ENCODE measurements at regions not wholly inside any gene's neighbourhood (a gene's known extent, or its start where the extent isn't known, plus 50 kb on each side); places are given as distances from the start of the nearest gene placed in this dataset.

GRCh38 chr9:108534741-108535140 lies 321.0 kb downstream of the ACTL7B start:
- Histone ChIP-seq H2BK120ac (ENCODE audit: low read depth, low read length, poor library complexity, severe bottlenecking) (no peak overlapping the region), H3K27me3 (ENCODE audit: insufficient read depth, low read length) (no peaks in the 10 kb centered on the region), H3K4me2 (ENCODE audit: insufficient read depth, insufficient read length, low read length) (no peak overlapping the region), H3T11ph (ENCODE audit: low read length) (no peak overlapping the region), H3K4ac (ENCODE audit: low read depth, low read length) (no peak overlapping the region), H2AK5ac (ENCODE audit: insufficient read length, low read length) (no peak overlapping the region), H3K14ac (ENCODE audit: insufficient read depth, low read length) (no peak overlapping the region; the same call in 1 of the 2 replicates), H3K79me1 (ENCODE audit: insufficient read depth, low read depth, low read length, poor library complexity, severe bottlenecking) (no peaks in the 10 kb centered on the region), H4K91ac (ENCODE audit: insufficient read length, low read depth, low read length) (no peak overlapping the region), H3K23me2 (ENCODE audit: insufficient read length, low read depth, low read length, poor library complexity, severe bottlenecking) (no peaks in the 10 kb centered on the region), H2AFZ (ENCODE audit: low read length) (no peak overlapping the region), H3K23ac (ENCODE audit: insufficient read length, low read depth, low read length) (no peak overlapping the region), H2BK5ac (ENCODE audit: insufficient read length, low read length) (no peak overlapping the region), H3K9me3 (ENCODE audit: control insufficient read depth, low read depth, low read length) (no peaks in the 10 kb centered on the region), H2BK15ac (ENCODE audit: low read depth, low read length) (no peak overlapping the region), H2BK12ac (ENCODE audit: insufficient read length, low read depth, low read length) (no peak overlapping the region), H3K79me2 (ENCODE audit: insufficient read depth, low read length) (no peaks in the 10 kb centered on the region), H4K5ac (ENCODE audit: insufficient read length, low read depth, low read length) (no peak overlapping the region), H3K18ac (ENCODE audit: insufficient read length, low read depth, low read length) (no peak overlapping the region), H3K4me1 (ENCODE audit: insufficient read depth, low read length) (no peaks in the 10 kb centered on the region), H2BK20ac (ENCODE audit: low read depth, low read length, poor library complexity, severe bottlenecking) (no peak overlapping the region), H4K8ac (replicated peaks; ENCODE audit: insufficient read length, low read depth, low read length) (no peak overlapping the region), H3K9ac (ENCODE audit: extremely low read depth, insufficient read length, low read length) (no peak overlapping the region), H4K20me1 (ENCODE audit: control insufficient read depth, insufficient read depth, insufficient read length) (no peaks in the 10 kb centered on the region), H3K27ac (ENCODE audit: insufficient read length, low read depth, low read length) (no peak overlapping the region), H3K56ac (ENCODE audit: insufficient read length, low read depth, low read length) (no peak overlapping the region)
- Mint-ChIP-seq H3K36me3 (ENCODE audit: insufficient read depth in 1 of 3, low read depth in 3 of 3) (no peaks in the 10 kb centered on the region), H3K4me1 (no peaks in the 10 kb centered on the region), H3K27me3 (ENCODE audit: low read depth) (peaks cover 4% of the 10 kb centered on the region; the same call in 1 of the 2 replicates), H3K4me3 (no peak overlapping the region), H3K9me3 (peaks cover 0 to 3% of the 10 kb centered on the region in 2 experiments; a peak in 2 of 5 replicates), H3K27ac (no peak overlapping the region)
- no peak for DNase-seq
- TF ChIP-seq, protein P1, sequence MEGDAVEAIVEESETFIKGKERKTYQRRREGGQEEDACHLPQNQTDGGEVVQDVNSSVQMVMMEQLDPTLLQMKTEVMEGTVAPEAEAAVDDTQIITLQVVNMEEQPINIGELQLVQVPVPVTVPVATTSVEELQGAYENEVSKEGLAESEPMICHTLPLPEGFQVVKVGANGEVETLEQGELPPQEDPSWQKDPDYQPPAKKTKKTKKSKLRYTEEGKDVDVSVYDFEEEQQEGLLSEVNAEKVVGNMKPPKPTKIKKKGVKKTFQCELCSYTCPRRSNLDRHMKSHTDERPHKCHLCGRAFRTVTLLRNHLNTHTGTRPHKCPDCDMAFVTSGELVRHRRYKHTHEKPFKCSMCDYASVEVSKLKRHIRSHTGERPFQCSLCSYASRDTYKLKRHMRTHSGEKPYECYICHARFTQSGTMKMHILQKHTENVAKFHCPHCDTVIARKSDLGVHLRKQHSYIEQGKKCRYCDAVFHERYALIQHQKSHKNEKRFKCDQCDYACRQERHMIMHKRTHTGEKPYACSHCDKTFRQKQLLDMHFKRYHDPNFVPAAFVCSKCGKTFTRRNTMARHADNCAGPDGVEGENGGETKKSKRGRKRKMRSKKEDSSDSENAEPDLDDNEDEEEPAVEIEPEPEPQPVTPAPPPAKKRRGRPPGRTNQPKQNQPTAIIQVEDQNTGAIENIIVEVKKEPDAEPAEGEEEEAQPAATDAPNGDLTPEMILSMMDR (conservative IDR thresholded peaks at IDR 0.05) = no peak
- WGBS (ENCODE audit: extremely low coverage, insufficient read length, low lambda C conversion rate) = no CpG with 5 or more reads among the region's 2 CpGs
